ENCODE measurements at regions not wholly inside any gene's neighbourhood (a gene's known extent, or its start where the extent isn't known, plus 50 kb on each side); places are given as distances from the start of the nearest gene placed in this dataset.
"Not testable (repeated sequence)": the region's sequence is repeated elsewhere in the genome, so short reads cannot be mapped to it uniquely, and the experiment has no call there.

GRCh38 chr10:109809954-109810353, 113.4 kb downstream of the XPNPEP1 start:
- DNase-seq (ENCODE audit: low read depth); H3K4me3 ChIP-seq (ENCODE audit: low read depth, low read length): not testable (repeated sequence)

DNA sequence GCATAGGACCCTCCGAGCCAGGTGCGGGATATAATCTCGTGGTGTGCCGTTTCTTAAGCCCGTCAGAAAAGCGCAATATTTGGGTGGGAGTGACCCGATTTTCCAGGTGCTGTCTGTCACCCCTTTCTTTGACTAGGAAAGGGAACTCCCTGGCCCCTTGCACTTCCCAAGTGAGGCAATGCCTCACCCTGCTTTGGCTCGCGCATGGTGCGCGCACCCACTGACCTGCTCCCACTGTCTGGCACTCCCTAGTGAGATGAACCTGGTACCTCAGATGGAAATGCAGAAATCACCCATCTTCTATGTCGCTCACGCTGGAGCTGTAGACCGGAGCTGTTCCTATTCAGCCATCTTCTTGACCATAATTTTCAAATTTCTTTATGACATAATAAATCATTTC, 122.1 kb downstream of the XPNPEP1 start:
- not testable (repeated sequence) for DNase-seq (ENCODE audit: low read depth); H3K4me3 ChIP-seq (ENCODE audit: low read depth, low read length)

DNA sequence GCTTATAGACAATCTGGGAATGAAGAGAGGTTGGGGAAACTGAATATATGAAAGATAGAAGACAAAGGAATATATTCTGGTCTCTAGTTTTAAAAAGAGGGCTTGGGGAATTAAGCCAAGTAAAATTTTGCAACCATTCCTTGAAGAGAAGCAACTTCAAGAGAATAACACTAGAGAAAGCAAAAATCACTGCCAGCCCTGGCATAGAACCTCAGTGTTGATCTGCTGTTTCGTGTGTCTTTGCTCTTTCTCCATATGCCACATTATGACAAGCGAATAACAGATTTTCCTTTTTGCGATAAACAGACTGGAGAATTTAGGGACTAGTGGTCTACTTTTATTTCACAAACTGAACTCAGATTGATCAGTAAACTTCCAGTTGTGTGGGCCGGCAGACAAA, 132.7 kb downstream of the XPNPEP1 start:
- DNase-seq (ENCODE audit: low read depth) = no peak
- H3K4me3 ChIP-seq (ENCODE audit: low read depth, low read length) = no peak overlapping the region
- TF ChIP-seq, protein P1, sequence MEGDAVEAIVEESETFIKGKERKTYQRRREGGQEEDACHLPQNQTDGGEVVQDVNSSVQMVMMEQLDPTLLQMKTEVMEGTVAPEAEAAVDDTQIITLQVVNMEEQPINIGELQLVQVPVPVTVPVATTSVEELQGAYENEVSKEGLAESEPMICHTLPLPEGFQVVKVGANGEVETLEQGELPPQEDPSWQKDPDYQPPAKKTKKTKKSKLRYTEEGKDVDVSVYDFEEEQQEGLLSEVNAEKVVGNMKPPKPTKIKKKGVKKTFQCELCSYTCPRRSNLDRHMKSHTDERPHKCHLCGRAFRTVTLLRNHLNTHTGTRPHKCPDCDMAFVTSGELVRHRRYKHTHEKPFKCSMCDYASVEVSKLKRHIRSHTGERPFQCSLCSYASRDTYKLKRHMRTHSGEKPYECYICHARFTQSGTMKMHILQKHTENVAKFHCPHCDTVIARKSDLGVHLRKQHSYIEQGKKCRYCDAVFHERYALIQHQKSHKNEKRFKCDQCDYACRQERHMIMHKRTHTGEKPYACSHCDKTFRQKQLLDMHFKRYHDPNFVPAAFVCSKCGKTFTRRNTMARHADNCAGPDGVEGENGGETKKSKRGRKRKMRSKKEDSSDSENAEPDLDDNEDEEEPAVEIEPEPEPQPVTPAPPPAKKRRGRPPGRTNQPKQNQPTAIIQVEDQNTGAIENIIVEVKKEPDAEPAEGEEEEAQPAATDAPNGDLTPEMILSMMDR (conservative IDR thresholded peaks at IDR 0.05; ENCODE audit: low read depth, low read length) = no peak

- no peak overlapping the region for H3K4me3 ChIP-seq (ENCODE audit: low read depth, low read length)
- DNase-seq (ENCODE audit: low read depth) = peak; percentile 7
- TF ChIP-seq, protein P1 (conservative IDR thresholded peaks at IDR 0.05; ENCODE audit: low read depth, low read length) = no peak
These were observed 139.1 kb downstream of the XPNPEP1 start for GRCh38 chr10:109784236-109784635.

- TF ChIP-seq, protein P1 (conservative IDR thresholded peaks at IDR 0.05; ENCODE audit: low read depth, low read length) = no peak
- DNase-seq (ENCODE audit: low read depth) = no peak
- H3K4me3 ChIP-seq (ENCODE audit: low read depth, low read length) = no peak overlapping the region
These were observed 140.0 kb downstream of the XPNPEP1 start for GRCh38 chr10:109783286-109783685.

DNA sequence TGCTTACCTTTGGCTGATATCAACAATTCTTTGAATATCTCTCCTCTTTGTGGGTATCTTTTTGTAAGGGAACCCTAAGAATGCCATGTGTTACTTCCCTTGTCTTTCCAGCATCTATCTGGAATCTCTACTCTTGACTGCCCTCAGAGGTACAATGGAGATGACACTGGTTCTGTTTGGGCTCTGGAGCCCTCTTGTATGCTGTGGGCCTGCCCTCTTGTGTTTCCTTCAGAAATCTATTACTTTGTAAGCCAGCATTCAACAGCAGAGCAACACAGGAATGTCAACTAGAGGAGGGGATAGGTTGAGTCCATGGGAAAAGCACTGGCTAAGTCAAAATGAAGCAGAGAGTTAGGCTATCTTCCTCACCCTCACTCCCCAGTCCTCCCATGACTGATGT, 142.3 kb downstream of the XPNPEP1 start:
- TF ChIP-seq, protein P1 (conservative IDR thresholded peaks at IDR 0.05; ENCODE audit: low read depth, low read length) = no peak

DNA sequence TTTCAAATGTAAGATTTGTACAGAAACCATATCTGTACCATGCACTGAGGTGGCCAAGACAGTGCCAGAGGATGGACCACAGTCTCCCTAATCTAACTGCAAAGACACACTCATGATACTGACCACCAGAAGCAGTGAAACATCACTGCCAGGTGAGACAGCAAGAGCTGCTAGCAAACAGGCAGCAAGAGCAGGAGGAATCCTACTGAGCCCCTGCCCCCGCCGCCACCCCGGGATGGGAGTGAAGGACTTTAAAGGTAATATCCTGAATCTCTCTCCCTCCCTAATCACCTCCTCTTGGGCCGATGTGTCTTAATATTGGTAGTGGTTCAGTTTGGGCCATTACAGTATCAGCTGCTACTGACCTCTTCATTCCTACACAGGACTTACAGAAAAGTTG, 144.3 kb downstream of the XPNPEP1 start:
- DNase-seq (ENCODE audit: low read depth) = no peak
- H3K4me3 ChIP-seq (ENCODE audit: low read depth, low read length) = no peak overlapping the region
- TF ChIP-seq, protein P1 (conservative IDR thresholded peaks at IDR 0.05; ENCODE audit: low read depth, low read length) = no peak

More for the DNA sequence above, 142.3 kb downstream of the XPNPEP1 start:
- no peak overlapping the region for H3K4me3 ChIP-seq (ENCODE audit: low read depth, low read length)
- DNase-seq (ENCODE audit: low read depth) = no peak

GRCh38 chr10:109774121-109774440, 149.2 kb downstream of the XPNPEP1 start:
- DNase-seq (ENCODE audit: low read depth) = no peak
- TF ChIP-seq, protein P1 (conservative IDR thresholded peaks at IDR 0.05; ENCODE audit: low read depth, low read length) = no peak
- no peak overlapping the region for H3K4me3 ChIP-seq (ENCODE audit: low read depth, low read length)
